ENCODE measurements at regions not wholly inside any gene's neighbourhood (a gene's known extent, or its start where the extent isn't known, plus 50 kb on each side); places are given as distances from the start of the nearest gene placed in this dataset.

GRCh38 chr18:47543080-47543479 is 291.6 kb upstream of the SKOR2 start:
- no peak overlapping the region for H3K4me3 ChIP-seq (replicated peaks in 1 of 3; ENCODE audit: insufficient read depth in 1 of 3, low read depth in 1 of 3, low read length in 3 of 3)
- TF ChIP-seq, protein P1, sequence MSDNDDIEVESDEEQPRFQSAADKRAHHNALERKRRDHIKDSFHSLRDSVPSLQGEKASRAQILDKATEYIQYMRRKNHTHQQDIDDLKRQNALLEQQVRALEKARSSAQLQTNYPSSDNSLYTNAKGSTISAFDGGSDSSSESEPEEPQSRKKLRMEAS (IDR thresholded peaks at IDR 0.05; ENCODE audit: insufficient read depth, insufficient read length), result no peak
- TF ChIP-seq FOS (IDR thresholded peaks at IDR 0.05; ENCODE audit: borderline replicate concordance, insufficient read depth, low read length), result no peak
- no peak for TF ChIP-seq EZH2 (IDR thresholded peaks at IDR 0.05; ENCODE audit: borderline replicate concordance, low read depth, low read length, severe bottlenecking)
- TF ChIP-seq POLR2AphosphoS5 (IDR thresholded peaks at IDR 0.05; ENCODE audit: insufficient read depth, low read depth, low read length), result no peak
- TF ChIP-seq, protein P2, sequence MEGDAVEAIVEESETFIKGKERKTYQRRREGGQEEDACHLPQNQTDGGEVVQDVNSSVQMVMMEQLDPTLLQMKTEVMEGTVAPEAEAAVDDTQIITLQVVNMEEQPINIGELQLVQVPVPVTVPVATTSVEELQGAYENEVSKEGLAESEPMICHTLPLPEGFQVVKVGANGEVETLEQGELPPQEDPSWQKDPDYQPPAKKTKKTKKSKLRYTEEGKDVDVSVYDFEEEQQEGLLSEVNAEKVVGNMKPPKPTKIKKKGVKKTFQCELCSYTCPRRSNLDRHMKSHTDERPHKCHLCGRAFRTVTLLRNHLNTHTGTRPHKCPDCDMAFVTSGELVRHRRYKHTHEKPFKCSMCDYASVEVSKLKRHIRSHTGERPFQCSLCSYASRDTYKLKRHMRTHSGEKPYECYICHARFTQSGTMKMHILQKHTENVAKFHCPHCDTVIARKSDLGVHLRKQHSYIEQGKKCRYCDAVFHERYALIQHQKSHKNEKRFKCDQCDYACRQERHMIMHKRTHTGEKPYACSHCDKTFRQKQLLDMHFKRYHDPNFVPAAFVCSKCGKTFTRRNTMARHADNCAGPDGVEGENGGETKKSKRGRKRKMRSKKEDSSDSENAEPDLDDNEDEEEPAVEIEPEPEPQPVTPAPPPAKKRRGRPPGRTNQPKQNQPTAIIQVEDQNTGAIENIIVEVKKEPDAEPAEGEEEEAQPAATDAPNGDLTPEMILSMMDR (IDR thresholded peaks at IDR 0.05; ENCODE audit: extremely low read depth in 1 of 2, insufficient read depth in 1 of 2, low read depth in 1 of 2, low read length in 2 of 2), result no peak
- TF ChIP-seq POLR2A (IDR thresholded peaks at IDR 0.05; ENCODE audit: low read depth, low read length), result no peak
- no peak for TF ChIP-seq JUN (IDR thresholded peaks at IDR 0.05; ENCODE audit: borderline replicate concordance, insufficient read depth, insufficient read length, low read depth)
- H3K9me1 ChIP-seq (replicated peaks; ENCODE audit: control insufficient read depth, extremely low read depth, insufficient read depth, low read length), result no peaks in the 10 kb centered on the region
- H2AFZ ChIP-seq (ENCODE audit: low read depth, low read length), result no peak overlapping the region
- no peak overlapping the region for H3K9ac ChIP-seq (replicated peaks; ENCODE audit: extremely low read depth, insufficient read depth, low read length)
- FAIRE-seq, result no peak
- CTCF ChIA-PET, result no interaction called here
- H3K27ac ChIP-seq (ENCODE audit: insufficient read depth, low read depth, low read length), result no peak overlapping the region
- H3K4me1 ChIP-seq (ENCODE audit: control insufficient read depth, extremely low read depth, insufficient read depth, low read length), result no peaks in the 10 kb centered on the region
- H3K4me2 ChIP-seq (ENCODE audit: insufficient read depth, low read length), result no peak overlapping the region
- no peaks in the 10 kb centered on the region for H3K79me2 ChIP-seq (ENCODE audit: control insufficient read depth, insufficient read depth, low read length)
- H4K20me1 ChIP-seq (replicated peaks; ENCODE audit: control insufficient read depth, extremely low read depth, insufficient read depth, low read length), result no peaks in the 10 kb centered on the region
- intact Hi-C loops (cut with micrococcal nuclease) (no loop called here), dilution Hi-C loops (cut with MboI; ENCODE audit: extremely low pct_ligation_motif_present, low sequenced_read_pairs) (no loop called here)
- no peak for DNase-seq (ENCODE audit: low read depth, low spot score)
- H3K36me3 ChIP-seq (ENCODE audit: control insufficient read depth in 2 of 2, extremely low read depth in 1 of 2, insufficient read depth in 2 of 2, low read length in 2 of 2), result no peaks in the 10 kb centered on the region
- no peaks in the 10 kb centered on the region for H3K27me3 ChIP-seq (ENCODE audit: control insufficient read depth in 2 of 2, insufficient read depth in 2 of 2, low read length in 2 of 2)
- POLR2A ChIA-PET, result no interaction called here
- H3K9me3 ChIP-seq (replicated peaks; ENCODE audit: control insufficient read depth, insufficient read depth, low read length), result no peaks in the 10 kb centered on the region
- no TSS peak for BruUV-seq (replicated peaks)
